ENCODE measurements at regions not wholly inside any gene's neighbourhood (a gene's known extent, or its start where the extent isn't known, plus 50 kb on each side); places are given as distances from the start of the nearest gene placed in this dataset.
"Not testable (repeated sequence)": the region's sequence is repeated elsewhere in the genome, so short reads cannot be mapped to it uniquely, and the experiment has no call there.

DNA sequence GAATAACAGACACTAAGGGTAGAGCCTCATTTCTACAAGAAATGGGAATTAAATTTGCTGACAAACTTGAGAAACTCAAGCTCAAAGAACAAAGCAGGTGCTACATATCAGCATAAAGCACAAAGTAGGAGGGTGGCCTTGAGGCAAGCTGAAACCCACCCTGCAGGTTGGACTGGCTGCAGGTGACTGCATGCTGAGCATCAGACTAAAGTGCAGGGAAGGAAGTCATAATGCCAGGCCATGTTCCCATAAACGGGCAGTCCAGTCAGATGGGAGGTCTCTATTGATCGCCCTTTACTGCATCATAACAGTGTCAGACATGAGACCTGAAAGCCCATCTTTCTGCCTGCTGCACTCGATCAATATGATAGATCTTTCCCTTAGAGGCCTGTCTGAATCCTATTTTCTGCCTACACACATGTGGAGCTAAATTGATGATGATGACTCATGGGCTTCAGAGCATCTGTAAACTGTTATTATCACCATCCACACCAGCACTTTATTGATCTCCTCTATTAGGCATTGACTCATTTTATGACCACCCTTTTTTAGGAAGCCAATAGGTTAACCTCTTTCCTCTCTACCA lies 224.5 kb upstream of the DDI1 start:
- Mint-ChIP-seq H3K4me1 (no peaks in the 10 kb centered on the region), H3K4me3 (no peak overlapping the region), H3K9me3 (peaks cover 2% of the 10 kb centered on the region in 2 donors), H3K27ac (no peak overlapping the region), H3K27me3 (ENCODE audit: low read depth in 2 of 2) (peaks cover 0 to 3% of the 10 kb centered on the region in 2 donors), H3K36me3 (no peaks in the 10 kb centered on the region)
- no peak overlapping the region for H3K27ac ChIP-seq (ENCODE audit: low read length)
- WGBS (ENCODE audit: insufficient coverage), result 77% methylated on average over 3 of the region's 3 CpGs
- no peaks in the 10 kb centered on the region for H3K9me3 ChIP-seq (ENCODE audit: control insufficient read depth, insufficient read depth, low read length)
- no peak for ATAC-seq
- TF ChIP-seq, protein P1, sequence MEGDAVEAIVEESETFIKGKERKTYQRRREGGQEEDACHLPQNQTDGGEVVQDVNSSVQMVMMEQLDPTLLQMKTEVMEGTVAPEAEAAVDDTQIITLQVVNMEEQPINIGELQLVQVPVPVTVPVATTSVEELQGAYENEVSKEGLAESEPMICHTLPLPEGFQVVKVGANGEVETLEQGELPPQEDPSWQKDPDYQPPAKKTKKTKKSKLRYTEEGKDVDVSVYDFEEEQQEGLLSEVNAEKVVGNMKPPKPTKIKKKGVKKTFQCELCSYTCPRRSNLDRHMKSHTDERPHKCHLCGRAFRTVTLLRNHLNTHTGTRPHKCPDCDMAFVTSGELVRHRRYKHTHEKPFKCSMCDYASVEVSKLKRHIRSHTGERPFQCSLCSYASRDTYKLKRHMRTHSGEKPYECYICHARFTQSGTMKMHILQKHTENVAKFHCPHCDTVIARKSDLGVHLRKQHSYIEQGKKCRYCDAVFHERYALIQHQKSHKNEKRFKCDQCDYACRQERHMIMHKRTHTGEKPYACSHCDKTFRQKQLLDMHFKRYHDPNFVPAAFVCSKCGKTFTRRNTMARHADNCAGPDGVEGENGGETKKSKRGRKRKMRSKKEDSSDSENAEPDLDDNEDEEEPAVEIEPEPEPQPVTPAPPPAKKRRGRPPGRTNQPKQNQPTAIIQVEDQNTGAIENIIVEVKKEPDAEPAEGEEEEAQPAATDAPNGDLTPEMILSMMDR (IDR thresholded peaks at IDR 0.05), result no peak
- no peak overlapping the region for H3K4me3 ChIP-seq (ENCODE audit: low read length)
- H3K36me3 ChIP-seq (ENCODE audit: control insufficient read depth, insufficient read depth, low read length), result no peaks in the 10 kb centered on the region
- H3K27me3 ChIP-seq (ENCODE audit: control insufficient read depth, insufficient read depth, low read length), result no peaks in the 10 kb centered on the region
- no peak for DNase-seq
- intact Hi-C loops (cut with micrococcal nuclease), result no loop called here
- no peaks in the 10 kb centered on the region for H3K4me1 ChIP-seq (ENCODE audit: control insufficient read depth, insufficient read depth, low read length)

- Mint-ChIP-seq H3K27me3 (ENCODE audit: low read depth in 2 of 2) (peaks cover 0 to under 1% of the 10 kb centered on the region in 2 donors), H3K36me3 (no peaks in the 10 kb centered on the region), H3K27ac (no peak overlapping the region), H3K4me3 (no peak overlapping the region), H3K4me1 (no peaks in the 10 kb centered on the region), H3K9me3 (peaks cover 2 to 3% of the 10 kb centered on the region in 2 donors)
- Histone ChIP-seq H3K36me3 (ENCODE audit: control insufficient read depth, insufficient read depth, low read length) (no peaks in the 10 kb centered on the region), H3K9me3 (ENCODE audit: control insufficient read depth, insufficient read depth, low read length) (no peaks in the 10 kb centered on the region), H3K4me3 (ENCODE audit: low read length) (no peak overlapping the region), H3K4me1 (ENCODE audit: control insufficient read depth, insufficient read depth, low read length) (no peaks in the 10 kb centered on the region), H3K27ac (ENCODE audit: low read length) (no peak overlapping the region), H3K27me3 (ENCODE audit: control insufficient read depth, insufficient read depth, low read length) (no peaks in the 10 kb centered on the region)
- WGBS (ENCODE audit: insufficient coverage), result 100% methylated on average over 1 of the region's 3 CpGs
- ATAC-seq (no peak), DNase-seq (no peak)
- TF ChIP-seq, protein P1 (IDR thresholded peaks at IDR 0.05), result no peak
- intact Hi-C loops (cut with micrococcal nuclease), result no loop called here
Observed at GRCh38 chr11:103812680-103813079, 223.8 kb upstream of the DDI1 start.

DNA sequence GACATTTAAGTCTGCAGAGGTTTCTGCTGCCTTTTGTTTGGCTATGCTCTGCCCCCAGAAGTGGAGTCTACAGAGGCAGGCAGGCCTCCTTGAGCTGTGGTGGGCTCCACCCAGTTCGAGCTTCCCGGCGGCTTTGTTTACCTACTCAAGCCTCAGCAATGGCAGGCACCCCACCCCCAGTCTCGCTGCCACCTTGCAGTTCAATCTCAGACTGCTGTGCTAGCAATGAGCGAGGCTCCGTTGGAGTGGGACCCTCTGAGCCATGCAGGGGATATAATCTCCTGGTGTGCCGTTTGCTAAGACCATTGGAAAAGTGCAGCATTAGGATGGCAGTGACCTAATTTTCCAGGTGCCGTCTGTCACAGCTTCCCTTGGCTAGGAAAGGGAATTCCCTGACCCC lies 216.1 kb upstream of the DDI1 start:
- H3K9me3 Mint-ChIP-seq; intact Hi-C loops (cut with micrococcal nuclease); H3K27ac ChIP-seq (ENCODE audit: low read length); H3K36me3 ChIP-seq (ENCODE audit: control insufficient read depth, insufficient read depth, low read length); H3K27me3 ChIP-seq (ENCODE audit: control insufficient read depth, insufficient read depth, low read length); H3K27me3 Mint-ChIP-seq (ENCODE audit: low read depth in 2 of 2); H3K4me3 Mint-ChIP-seq; H3K4me1 Mint-ChIP-seq; ATAC-seq; H3K4me1 ChIP-seq (ENCODE audit: control insufficient read depth, insufficient read depth, low read length); H3K27ac Mint-ChIP-seq; DNase-seq; H3K36me3 Mint-ChIP-seq; H3K4me3 ChIP-seq (ENCODE audit: low read length); H3K9me3 ChIP-seq (ENCODE audit: control insufficient read depth, insufficient read depth, low read length): not testable (repeated sequence)
- 81% methylated on average over 8 of the region's 8 CpGs for WGBS (ENCODE audit: insufficient coverage)

- ATAC-seq, result no peak
- WGBS (ENCODE audit: insufficient coverage), result 56% methylated on average over 1 of the region's 1 CpG
Observed at GRCh38 chr11:103824116-103824515, 212.3 kb upstream of the DDI1 start.

More at GRCh38 chr11:103824116-103824515, 212.3 kb upstream of the DDI1 start:
- intact Hi-C loops (cut with micrococcal nuclease), result no loop called here
- DNase-seq, result no peak
- peaks cover 2% of the 10 kb centered on the region for H3K9me3 ChIP-seq (ENCODE audit: control insufficient read depth, insufficient read depth, low read length)
- H3K4me3 Mint-ChIP-seq, result no peak overlapping the region
- no peaks in the 10 kb centered on the region for H3K27me3 ChIP-seq (ENCODE audit: control insufficient read depth, insufficient read depth, low read length)
- no peaks in the 10 kb centered on the region for H3K4me1 ChIP-seq (ENCODE audit: control insufficient read depth, insufficient read depth, low read length)
- TF ChIP-seq, protein P1 (IDR thresholded peaks at IDR 0.05), result no peak
- no peaks in the 10 kb centered on the region for H3K27me3 Mint-ChIP-seq (ENCODE audit: low read depth in 2 of 2)
- no peaks in the 10 kb centered on the region for H3K4me1 Mint-ChIP-seq
- no peaks in the 10 kb centered on the region for H3K36me3 Mint-ChIP-seq
- no peaks in the 10 kb centered on the region for H3K36me3 ChIP-seq (ENCODE audit: control insufficient read depth, insufficient read depth, low read length)
- no peak overlapping the region for H3K4me3 ChIP-seq (ENCODE audit: low read length)
- no peak overlapping the region for H3K27ac Mint-ChIP-seq
- peaks cover 2 to 4% of the 10 kb centered on the region in 2 donors for H3K9me3 Mint-ChIP-seq
- H3K27ac ChIP-seq (ENCODE audit: low read length), result no peak overlapping the region
